Sigmoid colon (tissue), 6 donors: ENCODE measurements at regions not wholly inside any gene's neighbourhood (a gene's known extent, or its start where the extent isn't known, plus 50 kb on each side); places are given as distances from the start of the nearest gene placed in this dataset.
A peak's percentile ranks its signal among the peaks of the same experiment; 100 is the strongest.

Experiments used
- DNase-seq: peaks from one replicate; pipeline ENCODE4 v3.0.0-alpha.2; 2019
- H3K27ac ChIP-seq, 4 donors: fragments of 200-600 bp; sonication (generic); one replicate each; pipeline ENCODE4 v1.5.1; 2016 to 2019; ENCODE audit warnings: mild to moderate bottlenecking in 1 of 4
- H3K27me3 ChIP-seq, 3 donors: fragments of 200-600 bp; sonication (generic); one replicate each; pipeline ENCODE4 v1.5.1; 2019; ENCODE audit warnings: mild to moderate bottlenecking in 1 of 3
- H3K36me3 ChIP-seq, 4 donors: fragments of 200-600 bp; sonication (generic); one replicate each; pipeline ENCODE4 v1.5.1; 2016 to 2019
- H3K4me1 ChIP-seq, 4 donors: fragments of 200-600 bp; sonication (generic); one replicate each; pipeline ENCODE4 v1.5.1; 2017 to 2019
- H3K4me3 ChIP-seq, 4 donors: fragments of 200-600 bp; sonication (generic); one replicate each; pipeline ENCODE4 v1.5.1; 2017 to 2019; ENCODE audit warnings: mild to moderate bottlenecking in 2 of 4, moderate library complexity in 1 of 4
- H3K9me3 ChIP-seq, 4 donors: fragments of 200-600 bp in 3 of 4; sonication (generic) in 3 of 4; one replicate each; pipeline versions ENCODE4 v1.5.1 to v1.6.1; 2013 to 2019
- CTCF ChIP-seq, 4 experiments: fragments of 450-650 bp in 3 of 4; fragments of 200-600 bp in 1 of 4; IDR thresholded peaks; one replicate each; pipeline ENCODE4 v1.5.1; 2016 to 2019; ENCODE audit warnings: antibody characterized with exemption in 4 of 4, mild to moderate bottlenecking in 3 of 4, moderate library complexity in 2 of 4
- EP300 ChIP-seq, 4 donors: sonication (generic); formaldehyde crosslinking; IDR thresholded peaks; one replicate each; pipeline ENCODE4 v1.6.1; 2017; ENCODE audit warnings: antibody characterized with exemption in 4 of 4
- POLR2A ChIP-seq, 2 donors: fragments of 450-650 bp; IDR thresholded peaks; one replicate each; pipeline ENCODE4 v1.6.1; 2016; ENCODE audit warnings: antibody characterized with exemption in 2 of 2, mild to moderate bottlenecking in 2 of 2, moderate library complexity in 2 of 2
- POLR2AphosphoS5 ChIP-seq, 4 donors: sonication (generic); formaldehyde crosslinking; IDR thresholded peaks; one replicate each; pipeline ENCODE4 v1.6.1; 2017; ENCODE audit warnings: antibody characterized with exemption in 4 of 4
- WGBS, 2 donors: extraction: QIAGEN DNeasy Blood & Tissue Kit; methylation state at CpG; one replicate each; pipeline ENCODE4 v1.1.7; 2013; 5-methylcytosine and 5-hydroxymethylcytosine counted together
- intact Hi-C: fragments of 100-400 bp; cut with DNase I; formaldehyde crosslinking; loops from one replicate; pipeline ENCODE4 v1.15.1; 2023
- donor health status: healthy with polysubstance abuse.
- donor health status: healthy.

DNA sequence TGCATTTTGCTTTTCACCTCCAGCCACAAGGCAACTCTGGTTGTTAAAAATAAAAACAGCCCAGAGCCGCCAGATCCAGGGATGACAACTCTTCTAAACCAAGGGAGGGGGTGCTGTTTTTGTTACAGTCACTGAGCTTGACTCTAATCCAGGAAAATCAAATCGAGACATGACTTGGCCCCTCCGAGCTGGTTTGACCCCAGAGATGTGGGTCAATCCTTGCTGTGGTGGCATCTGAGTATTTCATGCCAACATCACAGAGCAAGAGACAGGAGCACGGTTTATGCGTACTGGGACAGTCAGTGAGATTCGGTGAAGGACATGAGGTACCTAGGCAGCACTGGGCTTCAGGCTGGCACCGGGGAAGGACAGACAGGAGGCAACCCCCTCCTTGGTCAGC, 88.8 kb upstream of the ZMIZ1 start:
- no peaks in the 10 kb centered on the region for H3K36me3 ChIP-seq
- peaks cover 0 to 44% (median 31%) of the 10 kb centered on the region in 4 donors for H3K4me1 ChIP-seq
- H3K27ac ChIP-seq = peak overlapping the region in 3 of 4 donors; percentile 10 to 55 (median 47)
- intact Hi-C loops = no loop called here
- DNase-seq = no peak
- TF ChIP-seq EP300 (IDR thresholded peaks at IDR 0.05) (no peak), POLR2A (IDR thresholded peaks at IDR 0.05) (no peak), CTCF (IDR thresholded peaks at IDR 0.05) (no peak), POLR2AphosphoS5 (IDR thresholded peaks at IDR 0.05) (no peak)
- H3K4me3 ChIP-seq = no peak overlapping the region
- WGBS, 2 donors = 86 to 90% methylated on average over 7 of the region's 7 CpGs
- H3K27me3 ChIP-seq = no peaks in the 10 kb centered on the region
- H3K9me3 ChIP-seq = no peaks in the 10 kb centered on the region

DNA sequence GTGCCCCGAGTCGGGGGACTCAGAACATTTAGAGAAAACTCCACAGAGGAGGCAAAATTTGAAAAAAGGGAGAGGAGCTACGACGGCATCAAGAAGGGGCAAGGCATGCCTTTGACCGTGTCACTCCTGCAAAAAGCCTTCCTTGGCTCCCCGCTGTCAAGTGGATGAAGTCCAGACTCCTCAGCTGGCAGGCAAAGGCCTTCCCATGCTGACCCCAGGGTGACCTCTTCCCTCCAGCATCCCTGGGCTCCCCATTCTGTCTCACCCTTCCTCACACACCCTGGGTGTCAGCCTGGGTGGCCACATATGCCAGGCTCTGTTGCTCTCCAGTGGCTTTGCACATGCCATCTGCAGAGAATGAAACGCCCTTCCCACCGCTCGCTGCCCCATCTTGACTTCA, 88.4 kb upstream of the ZMIZ1 start:
- TF ChIP-seq POLR2AphosphoS5 (IDR thresholded peaks at IDR 0.05) = peak; percentile 32 to 79 (median 56)
- no peak for TF ChIP-seq EP300 (IDR thresholded peaks at IDR 0.05)
- Histone ChIP-seq H3K36me3 (no peaks in the 10 kb centered on the region), H3K4me1 (peaks cover 0 to 41% (median 27%) of the 10 kb centered on the region in 4 donors), H3K27ac (peak overlapping the region in 3 of 4 donors; percentile 10 to 55 (median 47)), H3K4me3 (no peak overlapping the region), H3K9me3 (no peaks in the 10 kb centered on the region), H3K27me3 (no peaks in the 10 kb centered on the region)
- 87 to 88% methylated on average over 9 of the region's 9 CpGs for WGBS, 2 donors
- intact Hi-C loops = no loop called here
- peak; percentile 76 for DNase-seq

GRCh38 chr10:78980815-78981214, 88.0 kb upstream of the ZMIZ1 start:
- Histone ChIP-seq H3K27ac (peak overlapping the region in 1 of 4 donors; percentile 55), H3K4me1 (peaks cover 0 to 41% (median 26%) of the 10 kb centered on the region in 4 donors), H3K36me3 (no peaks in the 10 kb centered on the region), H3K4me3 (no peak overlapping the region), H3K9me3 (no peaks in the 10 kb centered on the region), H3K27me3 (no peaks in the 10 kb centered on the region)
- no peak for TF ChIP-seq POLR2A (IDR thresholded peaks at IDR 0.05)
- TF ChIP-seq EP300 (IDR thresholded peaks at IDR 0.05) = no peak
- TF ChIP-seq CTCF (IDR thresholded peaks at IDR 0.05) = no peak
- TF ChIP-seq POLR2AphosphoS5 (IDR thresholded peaks at IDR 0.05) = no peak
- DNase-seq = no peak
- intact Hi-C loops = no loop called here
- WGBS, 2 donors = 85 to 91% methylated on average over 5 of the region's 5 CpGs

DNA sequence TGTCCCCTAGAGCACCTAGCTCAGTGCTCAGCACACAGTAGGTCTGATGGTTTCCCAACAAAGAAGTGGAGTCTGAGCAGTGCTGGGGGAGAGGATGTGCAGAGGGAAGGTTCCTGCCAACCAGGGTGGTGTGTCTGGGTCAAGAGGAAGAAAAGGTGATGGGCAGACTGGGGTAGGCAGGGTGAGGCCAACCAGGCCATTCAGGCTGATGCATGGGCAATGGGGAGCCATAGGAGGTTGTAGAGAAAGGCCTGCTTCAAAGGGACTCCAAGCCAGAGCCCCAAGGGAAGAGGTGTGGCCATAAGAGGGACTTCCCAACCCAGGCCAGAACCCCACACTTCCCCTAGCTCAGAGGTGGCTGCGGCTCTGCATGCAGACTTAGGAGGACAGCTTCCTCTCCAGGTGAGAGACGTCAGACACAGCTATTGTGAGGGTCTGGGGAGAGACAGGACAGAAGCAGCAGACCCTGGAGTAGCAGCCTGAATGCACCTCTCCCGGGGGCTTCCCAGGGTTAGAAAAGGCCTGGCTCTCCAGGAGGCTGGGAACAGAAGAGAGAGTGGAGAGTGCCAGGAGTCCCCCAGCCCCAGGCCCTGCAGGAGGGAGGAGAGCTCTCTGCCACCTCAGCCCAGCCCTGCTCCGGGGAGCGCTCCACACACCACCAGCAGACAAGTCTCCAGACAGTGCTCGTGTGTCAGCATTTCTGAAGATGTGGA, 87.4 kb upstream of the ZMIZ1 start:
- TF ChIP-seq POLR2AphosphoS5 (IDR thresholded peaks at IDR 0.05) (no peak), EP300 (IDR thresholded peaks at IDR 0.05) (no peak), POLR2A (IDR thresholded peaks at IDR 0.05) (no peak), CTCF (IDR thresholded peaks at IDR 0.05) (no peak)
- H3K9me3 ChIP-seq = no peaks in the 10 kb centered on the region
- DNase-seq = no peak
- no peak overlapping the region for H3K4me3 ChIP-seq
- no peaks in the 10 kb centered on the region for H3K27me3 ChIP-seq
- H3K4me1 ChIP-seq = peaks cover 0 to 41% (median 26%) of the 10 kb centered on the region in 4 donors
- WGBS, 2 donors = 74 to 91% methylated on average over 6 of the region's 6 CpGs
- intact Hi-C loops = no loop called here
- H3K36me3 ChIP-seq = no peaks in the 10 kb centered on the region
- no peak overlapping the region for H3K27ac ChIP-seq

GRCh38 chr10:78981970-78982281, 86.8 kb upstream of the ZMIZ1 start:
- Histone ChIP-seq H3K4me3 (no peak overlapping the region), H3K36me3 (no peaks in the 10 kb centered on the region), H3K27me3 (no peaks in the 10 kb centered on the region), H3K4me1 (peaks cover 0 to 41% (median 26%) of the 10 kb centered on the region in 4 donors), H3K27ac (no peak overlapping the region), H3K9me3 (no peaks in the 10 kb centered on the region)
- TF ChIP-seq CTCF (IDR thresholded peaks at IDR 0.05) (no peak), POLR2AphosphoS5 (IDR thresholded peaks at IDR 0.05) (no peak), EP300 (IDR thresholded peaks at IDR 0.05) (no peak), POLR2A (IDR thresholded peaks at IDR 0.05) (no peak)
- no peak for DNase-seq
- WGBS, 2 donors = 92 to 95% methylated on average over 4 of the region's 4 CpGs
- intact Hi-C loops = no loop called here
